ENCODE measurements at regions not wholly inside any gene's neighbourhood (a gene's known extent, or its start where the extent isn't known, plus 50 kb on each side); places are given as distances from the start of the nearest gene placed in this dataset.
"Not testable (repeated sequence)": the region's sequence is repeated elsewhere in the genome, so short reads cannot be mapped to it uniquely, and the experiment has no call there.

- no peak for DNase-seq
Observed at GRCh38 chr4:132709056-132709455, 440.0 kb upstream of the PCDH10 start.

DNA sequence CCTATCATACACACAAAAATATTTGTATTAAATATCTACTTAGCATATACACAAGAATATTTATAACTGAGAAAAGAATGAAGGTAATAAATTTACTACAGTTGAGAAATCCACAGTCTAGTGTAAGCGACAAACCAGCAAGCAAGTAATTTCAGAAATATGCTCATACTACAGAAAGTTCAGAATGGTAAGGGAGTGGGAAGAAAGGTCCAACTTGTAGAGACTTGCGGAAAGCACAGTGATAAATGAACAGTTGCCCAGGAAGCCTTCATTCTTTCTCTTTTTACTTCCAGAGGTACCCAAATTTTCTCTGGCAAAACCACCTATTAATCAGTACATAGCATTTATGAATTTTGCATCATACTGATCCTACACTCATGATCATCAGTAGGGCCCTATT, 438.1 kb upstream of the PCDH10 start:
- DNase-seq = no peak

- DNase-seq = no peak
Observed at GRCh38 chr4:132737344-132737743, 411.8 kb upstream of the PCDH10 start.

- DNase-seq = no peak
Observed at GRCh38 chr4:132759199-132759780, 389.8 kb upstream of the PCDH10 start.

DNA sequence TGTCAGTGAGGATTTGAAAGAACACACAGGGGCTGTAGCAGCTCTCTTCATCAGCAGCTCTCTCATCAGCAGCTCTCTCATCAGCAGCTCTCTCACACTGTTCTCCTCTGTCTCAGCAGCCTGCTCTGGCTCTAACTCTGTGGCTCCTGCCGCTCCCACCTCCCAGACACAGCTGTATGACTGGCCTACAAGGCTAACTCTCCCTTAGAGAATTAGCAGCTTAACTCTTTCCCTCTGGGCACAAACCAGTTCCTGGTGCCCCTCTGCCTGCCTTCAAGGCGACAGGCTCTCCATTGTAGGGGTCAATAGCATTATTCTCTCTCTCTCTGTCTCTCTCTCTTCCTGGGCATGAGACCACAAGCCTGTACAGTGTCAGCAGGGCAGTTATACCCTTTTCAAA, 385.6 kb upstream of the PCDH10 start:
- no peak for DNase-seq

GRCh38 chr4:132767901-132768300, 381.2 kb upstream of the PCDH10 start:
- no peak for DNase-seq

DNA sequence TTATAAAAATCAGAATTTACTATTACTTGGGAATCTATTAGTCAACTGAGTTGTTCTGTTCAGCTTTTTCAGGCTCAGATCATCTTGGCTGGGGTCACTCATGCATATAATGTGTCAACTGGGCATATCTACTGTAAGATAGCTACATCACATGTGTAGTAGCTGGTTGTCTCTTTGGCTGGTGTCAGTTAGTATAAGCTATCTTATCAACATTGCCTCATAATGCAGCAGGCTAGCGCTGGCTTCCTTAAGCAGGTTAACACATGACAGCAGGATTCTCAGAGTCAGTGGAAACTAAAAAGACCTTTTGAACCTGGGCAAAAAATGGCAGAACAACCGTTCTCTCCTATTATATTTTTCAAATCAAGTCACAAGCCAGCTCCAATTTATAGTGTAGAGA, 378.3 kb upstream of the PCDH10 start:
- no peak for DNase-seq

DNA sequence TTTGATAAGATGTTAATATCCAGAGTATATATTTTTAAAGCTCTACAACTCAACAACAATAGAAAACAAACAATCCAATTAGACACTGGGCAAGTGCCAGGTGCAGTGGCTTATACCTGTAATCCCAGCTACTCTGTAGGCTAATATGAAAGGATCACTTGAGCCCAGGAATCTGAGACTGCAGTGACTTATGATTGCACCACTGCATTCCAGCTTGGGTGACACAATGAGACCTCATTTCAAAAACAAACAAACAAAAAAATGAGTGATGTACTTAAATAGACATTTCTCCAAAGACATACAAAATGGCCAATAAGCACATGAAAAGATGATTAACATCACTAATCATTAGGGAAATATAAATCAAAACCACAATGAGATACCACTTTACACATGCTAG, 356.8 kb upstream of the PCDH10 start:
- DNase-seq = no peak

DNA sequence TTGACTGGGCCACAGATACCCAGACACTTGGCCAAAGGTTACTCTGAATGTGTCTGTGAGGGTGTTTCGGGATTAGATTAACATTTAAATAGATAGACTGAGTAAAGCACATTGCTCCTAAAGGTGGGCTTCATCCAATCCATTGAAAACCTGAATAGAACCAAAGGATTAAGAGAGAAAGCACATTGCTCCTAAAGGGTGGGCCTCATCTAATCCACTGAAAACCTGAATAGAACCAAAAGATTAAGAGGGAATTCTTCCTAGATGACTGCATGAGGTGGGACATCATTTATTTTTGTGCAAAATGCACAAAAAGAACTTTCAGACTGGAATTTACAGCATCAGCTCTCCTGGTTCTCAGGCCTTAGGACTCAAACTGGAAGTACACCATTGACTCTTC, 351.2 kb upstream of the PCDH10 start:
- no peak for DNase-seq

DNA sequence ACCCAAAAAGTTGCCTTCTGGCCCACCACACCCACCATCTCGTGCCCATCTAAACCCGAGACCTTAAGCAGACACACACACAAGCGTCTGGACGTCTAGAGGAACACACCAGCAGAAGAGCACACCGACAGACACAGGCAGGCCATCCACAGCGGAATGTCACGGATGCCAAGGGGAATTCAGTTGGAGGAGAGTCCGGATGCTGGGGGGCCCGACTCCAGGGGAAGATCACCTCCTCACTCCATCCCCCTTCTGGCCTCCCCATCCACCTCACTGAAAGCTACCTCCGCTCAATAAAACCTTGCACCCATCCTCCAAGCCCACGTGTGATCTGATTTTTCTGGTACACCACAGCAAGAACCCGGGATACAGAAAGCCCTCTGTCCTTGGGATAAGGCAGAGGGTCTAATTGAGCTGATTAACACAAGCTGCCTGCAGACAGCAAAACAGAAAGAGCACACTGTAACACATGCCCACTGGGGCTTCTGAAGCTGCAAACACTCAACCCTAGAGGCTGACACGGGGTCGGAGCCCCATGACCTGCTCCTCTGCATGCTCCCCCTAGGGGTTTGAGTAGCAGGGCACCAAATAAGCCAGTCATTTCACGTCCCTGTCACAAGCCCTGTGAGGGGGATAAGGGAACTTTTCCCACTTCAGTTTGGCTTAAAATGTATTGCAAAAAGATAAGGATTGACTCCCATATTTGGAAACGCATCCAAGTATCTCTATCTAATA, 339.6 kb upstream of the PCDH10 start:
- no peak for DNase-seq

DNA sequence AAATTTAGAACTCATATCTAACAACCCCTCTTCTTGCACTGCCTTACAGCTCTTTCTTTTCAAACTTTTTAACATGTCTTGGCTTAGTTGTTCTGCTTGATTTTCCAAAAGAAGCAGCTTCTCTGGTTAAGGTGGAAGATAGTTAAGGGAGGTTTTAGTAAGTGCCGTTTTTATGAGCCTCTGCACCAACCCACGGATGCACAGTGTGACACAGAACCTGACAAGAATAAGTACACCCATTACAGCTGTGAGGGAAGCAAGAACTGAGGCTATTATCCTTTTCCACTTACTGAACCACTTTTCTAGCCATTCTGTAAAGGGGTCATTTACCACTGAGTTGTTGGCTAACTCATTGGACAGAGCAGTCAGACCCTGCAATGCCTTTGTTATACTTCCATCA, 336.0 kb upstream of the PCDH10 start:
- DNase-seq = not testable (repeated sequence)

GRCh38 chr4:132818091-132818490, 331.0 kb upstream of the PCDH10 start:
- no peak for DNase-seq

DNA sequence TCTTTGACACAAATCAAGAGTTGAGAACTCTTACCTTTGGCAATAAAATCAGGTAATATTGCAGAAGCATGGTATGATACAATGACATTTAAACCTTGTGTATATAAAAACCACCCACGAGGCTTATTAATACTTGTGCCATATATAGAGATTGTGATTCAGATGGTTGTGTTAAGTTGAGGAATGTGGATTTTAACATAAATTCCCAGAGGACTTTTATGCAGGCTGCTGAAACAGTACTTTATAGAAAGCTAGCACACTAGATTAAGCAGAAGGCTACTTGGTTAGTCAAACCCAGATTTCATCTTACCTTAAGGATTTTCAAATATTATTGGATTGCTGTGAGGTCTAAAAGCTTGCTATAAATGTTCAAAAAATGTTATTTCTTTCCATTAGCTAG, 325.7 kb upstream of the PCDH10 start:
- no peak for DNase-seq

DNA sequence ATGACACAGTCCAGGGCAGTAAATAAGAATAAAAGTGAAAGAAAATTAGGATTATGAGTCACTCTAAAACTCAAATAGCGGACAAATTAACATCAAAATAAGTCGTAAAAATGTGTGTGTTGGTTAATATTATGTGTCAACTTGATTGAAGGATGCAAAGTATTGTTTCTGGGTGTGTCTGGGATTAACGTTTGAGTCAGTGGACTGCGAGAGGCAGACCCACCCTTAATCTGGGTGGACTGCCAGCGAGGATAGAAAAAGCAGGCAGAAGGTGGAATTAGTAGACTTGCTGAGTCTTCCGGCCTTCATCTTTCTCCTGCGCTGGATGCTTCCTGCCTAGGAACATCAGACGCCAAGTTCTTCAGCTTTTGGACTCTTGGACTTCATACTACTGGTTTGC, 324.3 kb upstream of the PCDH10 start:
- no peak for DNase-seq

DNA sequence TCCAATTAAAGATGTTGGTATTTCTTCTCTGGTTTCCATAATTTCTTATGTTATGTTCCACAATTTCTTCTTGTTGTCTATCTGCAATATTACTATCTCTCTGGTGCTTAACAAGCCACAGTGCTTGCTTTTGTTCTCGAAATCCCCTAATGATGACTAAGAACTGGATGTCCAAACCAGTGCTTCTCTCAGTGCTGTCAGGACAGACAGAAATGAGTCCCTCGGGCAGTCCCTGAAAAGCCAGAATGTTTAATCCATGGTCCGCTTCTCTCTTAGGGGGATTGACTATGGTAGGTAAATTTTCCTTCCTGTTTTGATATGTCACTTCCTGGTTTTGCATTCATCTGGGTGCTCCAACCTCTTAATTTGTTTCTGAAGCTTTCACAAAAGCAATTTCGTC, 321.6 kb upstream of the PCDH10 start:
- no peak for DNase-seq

DNA sequence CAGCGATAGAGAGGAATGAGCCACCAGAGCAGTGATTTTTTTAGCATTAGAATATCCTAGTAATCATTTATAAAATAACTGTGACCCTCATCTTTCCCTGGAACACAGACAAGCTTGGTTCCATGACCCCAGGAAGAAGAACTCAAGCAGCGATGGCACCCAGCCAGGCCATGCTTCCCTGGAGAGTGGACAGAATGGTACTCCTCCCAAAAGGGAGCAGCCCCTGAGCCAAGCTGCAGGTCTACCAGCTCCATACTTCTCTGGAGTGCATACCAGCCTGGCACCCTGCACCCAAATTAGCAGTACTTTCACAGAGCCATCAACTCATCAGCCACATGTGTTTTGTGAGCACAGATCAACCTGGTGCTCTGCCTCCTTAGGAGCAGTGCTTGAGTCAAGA, 310.9 kb upstream of the PCDH10 start:
- no peak for DNase-seq

DNA sequence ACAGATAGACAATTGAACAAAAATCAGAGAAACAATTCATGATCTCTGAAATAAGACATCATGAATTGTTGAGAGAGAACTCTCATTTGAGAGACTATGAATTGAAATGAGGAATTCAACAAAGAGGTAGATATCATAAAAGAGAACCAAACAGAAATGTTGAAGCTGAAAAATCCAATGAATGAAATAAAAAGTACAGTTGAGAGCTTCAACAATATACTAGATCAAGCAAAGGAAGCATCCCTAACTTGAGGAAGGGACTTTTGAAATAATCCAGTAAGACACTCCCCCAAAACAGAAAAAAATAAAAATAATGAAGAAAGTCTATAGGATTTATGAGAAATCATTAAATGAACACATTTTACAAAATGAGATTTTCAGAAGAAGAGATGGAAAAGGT, 310.0 kb upstream of the PCDH10 start:
- no peak for DNase-seq

DNA sequence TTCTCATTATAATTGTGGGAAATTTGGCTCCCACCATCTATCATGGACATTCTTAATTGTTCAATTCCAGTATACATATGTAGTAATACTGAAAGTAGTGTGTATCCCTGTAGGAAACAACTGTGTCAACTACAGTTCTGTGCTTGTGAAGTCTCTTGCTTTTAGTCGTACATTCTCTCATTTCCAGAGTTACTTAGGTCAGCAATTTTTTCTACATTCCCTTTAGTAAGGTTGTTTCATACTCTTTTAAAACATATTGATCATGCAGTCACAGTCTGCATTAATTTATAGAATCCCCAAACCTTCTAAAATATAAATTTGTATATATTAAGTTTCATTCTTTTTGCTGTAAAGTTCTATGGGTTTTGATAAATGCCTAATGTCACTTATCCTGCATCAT, 289.2 kb upstream of the PCDH10 start:
- no peak for DNase-seq

DNA sequence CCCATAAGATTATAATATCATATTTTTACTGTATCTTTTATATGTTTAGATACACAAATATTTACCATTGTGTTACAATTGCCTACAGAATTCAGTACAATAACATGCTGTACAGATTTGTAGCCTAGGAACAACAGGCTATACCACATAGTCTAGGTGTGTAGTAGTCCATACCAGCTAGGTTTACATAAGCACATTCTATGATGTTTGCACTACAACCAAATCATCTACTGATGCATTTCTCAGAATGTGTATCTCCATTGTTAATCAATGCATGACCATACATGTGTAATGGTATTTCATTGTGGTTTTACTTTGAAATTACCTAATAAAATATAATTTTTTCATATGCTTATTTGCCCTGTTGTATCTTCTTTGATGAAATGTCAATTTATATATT, 288.1 kb upstream of the PCDH10 start:
- DNase-seq = no peak

GRCh38 chr4:132863619-132864018, 285.5 kb upstream of the PCDH10 start:
- no peak for DNase-seq

DNA sequence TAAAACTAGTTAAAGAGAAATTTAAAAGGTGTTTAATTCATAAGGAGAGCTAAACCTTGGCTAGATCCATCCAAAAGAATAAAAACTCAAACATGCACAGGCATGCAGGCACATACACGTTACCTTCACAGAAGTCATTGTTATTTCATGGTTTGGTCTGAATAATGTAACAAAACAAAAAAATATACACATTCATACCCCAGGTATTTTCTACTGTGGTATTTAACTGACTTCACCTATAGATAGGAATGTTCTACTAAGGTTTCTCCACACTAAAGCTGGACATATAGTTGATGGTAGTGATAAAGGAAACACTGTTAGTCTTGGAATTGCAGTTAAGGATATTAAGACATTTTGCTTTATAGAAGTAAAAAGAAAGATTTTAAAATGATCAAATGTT, 283.6 kb upstream of the PCDH10 start:
- no peak for DNase-seq

DNA sequence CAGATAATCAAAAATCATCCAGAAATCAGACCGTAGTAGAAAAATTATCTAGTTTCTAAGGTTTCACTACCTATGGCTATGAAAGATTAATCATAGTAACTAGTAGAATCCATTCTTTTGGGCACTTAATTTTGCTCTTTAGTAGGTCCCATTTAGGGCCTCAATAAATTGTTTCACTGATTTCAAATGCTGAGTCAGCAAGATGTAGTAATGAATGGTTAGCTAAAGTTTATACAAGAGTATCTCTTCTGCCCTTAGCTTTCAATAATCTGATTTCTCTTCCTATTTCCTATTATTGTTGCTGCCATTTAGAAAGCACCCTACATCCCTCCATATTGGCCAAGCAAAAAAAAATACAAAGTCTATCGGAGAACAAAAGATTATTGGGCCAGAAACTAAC, 283.2 kb upstream of the PCDH10 start:
- no peak for DNase-seq

- no peak for DNase-seq
Observed at GRCh38 chr4:132866616-132867015, 282.5 kb upstream of the PCDH10 start.

DNA sequence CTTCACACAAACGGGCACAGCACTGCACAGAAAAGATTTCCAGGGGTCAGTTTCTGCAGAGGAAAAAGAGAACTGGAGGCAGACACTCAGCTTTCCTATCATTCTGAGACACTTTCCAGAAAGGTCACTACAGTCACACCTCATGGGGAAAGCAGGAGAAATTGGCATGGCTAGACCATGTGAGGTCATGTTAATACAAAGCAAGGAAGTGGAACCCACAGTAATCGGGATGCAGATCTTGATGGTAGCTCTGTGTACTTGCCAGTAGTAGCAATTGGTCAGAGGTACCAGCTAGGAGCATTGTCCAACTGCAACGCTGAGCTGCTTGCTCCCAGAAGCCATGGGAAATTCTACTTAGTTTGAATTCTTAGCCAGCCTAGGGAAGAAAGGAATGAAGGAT, 255.3 kb upstream of the PCDH10 start:
- no peak for DNase-seq

GRCh38 chr4:132901224-132901623, 247.9 kb upstream of the PCDH10 start:
- no peak for DNase-seq
